HG02938 (cell line): ENCODE measurements at regions not wholly inside any gene's neighbourhood (a gene's known extent, or its start where the extent isn't known, plus 50 kb on each side); places are given as distances from the start of the nearest gene placed in this dataset.
"Not testable (repeated sequence)": the region's sequence is repeated elsewhere in the genome, so short reads cannot be mapped to it uniquely, and the experiment has no call there.

Experiments used
- ATAC-seq: cut with Tn5 transposase; IDR thresholded peaks from one replicate; pipeline ENCODE4 v1.9.1; 2021; ENCODE audit warnings: mild to moderate bottlenecking, moderate library complexity; ENCODE audit not compliant: unreplicated experiment

GRCh38 chr5:4581289-4581688 is 558.8 kb upstream of the ADAMTS16 start:
- ATAC-seq, result no peak

DNA sequence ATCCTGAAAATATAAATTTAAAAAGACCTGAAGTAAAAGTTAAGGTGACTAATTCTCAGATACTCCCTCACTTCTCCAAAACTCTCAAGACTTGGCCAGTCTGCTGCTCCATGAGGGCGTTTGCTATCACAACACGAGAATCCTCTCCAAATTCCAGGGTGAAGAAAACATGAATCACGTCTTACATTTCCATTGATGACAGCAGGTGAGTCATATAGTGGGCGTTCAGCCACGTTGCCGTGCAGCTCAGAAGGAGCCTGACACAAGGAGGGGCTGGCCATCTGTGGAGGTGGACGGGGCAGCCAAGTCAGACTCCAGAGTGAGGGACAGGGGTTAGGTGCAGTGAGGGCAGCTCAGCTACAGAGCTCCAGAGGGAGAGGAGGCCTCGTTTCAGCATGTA is 555.1 kb upstream of the ADAMTS16 start:
- no peak for ATAC-seq

DNA sequence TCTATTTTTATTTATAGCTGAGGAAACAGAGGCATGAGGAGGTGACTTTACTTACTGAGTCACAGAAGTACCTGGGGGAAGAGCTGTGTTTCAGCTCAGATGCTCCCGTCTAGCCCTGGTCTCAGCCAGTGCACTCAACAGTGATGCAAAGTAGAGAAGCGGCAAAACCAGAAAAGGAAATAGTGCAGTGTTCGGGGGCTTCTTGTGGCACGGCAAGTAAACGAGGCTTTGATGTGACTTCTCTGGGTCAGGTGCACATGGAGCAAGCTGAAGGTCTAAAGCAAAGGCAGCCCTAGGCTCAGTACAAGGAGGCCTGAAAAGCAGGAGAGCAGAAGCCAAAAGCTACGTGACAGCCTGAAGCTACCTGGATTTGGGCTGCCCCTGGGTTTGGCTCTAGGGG is 526.7 kb upstream of the ADAMTS16 start:
- ATAC-seq, result no peak

DNA sequence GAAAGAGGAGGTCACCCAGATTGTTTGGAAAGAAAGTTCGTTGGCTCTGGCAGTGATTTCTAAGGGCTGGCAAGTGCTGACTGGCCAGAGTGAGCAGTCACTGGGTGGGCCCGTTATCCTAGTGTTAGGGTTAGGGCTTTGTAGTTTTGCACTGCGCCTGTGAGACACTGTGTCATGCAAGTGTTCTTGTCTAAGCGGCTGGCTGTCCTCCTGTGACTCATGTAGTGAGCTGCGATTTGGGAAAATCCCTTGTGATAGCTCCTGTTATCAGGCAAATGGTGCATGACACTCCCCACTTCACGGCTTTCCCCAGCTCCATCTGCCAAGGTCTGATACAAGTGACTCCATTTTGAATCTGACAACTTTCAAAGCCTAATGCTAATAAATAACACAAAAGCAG is 526.0 kb upstream of the ADAMTS16 start:
- no peak for ATAC-seq

DNA sequence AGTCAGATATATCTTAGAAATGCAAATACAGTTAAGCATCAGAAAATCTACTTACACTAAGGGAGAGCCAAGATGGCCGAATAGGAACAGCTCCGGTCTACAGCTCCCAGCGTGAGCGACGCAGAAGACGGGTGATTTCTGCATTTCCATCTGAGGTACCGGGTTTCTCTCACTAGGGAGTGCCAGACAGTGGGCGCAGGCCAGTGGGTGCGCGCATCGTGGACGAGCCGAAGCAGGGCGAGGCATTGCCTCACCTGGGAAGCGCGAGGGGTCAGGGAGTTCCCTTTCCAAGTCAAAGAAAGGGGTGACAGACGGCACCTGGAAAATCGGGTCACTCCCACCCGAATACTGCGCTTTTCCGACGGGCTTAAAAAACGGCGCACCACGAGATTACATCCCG is 524.8 kb upstream of the ADAMTS16 start:
- ATAC-seq, result not testable (repeated sequence)

GRCh38 chr5:4625206-4625896 is 514.8 kb upstream of the ADAMTS16 start:
- ATAC-seq, result no peak

- ATAC-seq, result no peak
Observed at GRCh38 chr5:4627131-4627530, 513.0 kb upstream of the ADAMTS16 start.

DNA sequence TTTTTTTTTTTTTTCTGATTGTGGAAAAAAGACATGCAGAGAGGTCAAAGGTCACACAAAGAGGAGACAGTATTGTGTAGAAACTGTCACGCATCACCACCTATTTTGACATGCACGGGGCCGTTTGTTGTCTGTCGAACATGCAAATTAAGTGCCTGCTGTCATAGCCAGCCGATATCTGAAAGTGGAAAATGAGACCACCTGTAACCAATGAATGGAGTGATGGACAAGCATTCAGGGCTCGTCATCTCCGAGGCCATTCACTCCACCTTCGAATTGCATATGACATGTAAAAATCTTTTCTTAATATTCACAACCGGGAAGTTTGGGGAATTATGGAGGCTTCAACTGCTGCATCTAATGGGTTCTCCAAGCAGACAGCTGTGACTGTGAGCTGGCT is 512.2 kb upstream of the ADAMTS16 start:
- no peak for ATAC-seq

DNA sequence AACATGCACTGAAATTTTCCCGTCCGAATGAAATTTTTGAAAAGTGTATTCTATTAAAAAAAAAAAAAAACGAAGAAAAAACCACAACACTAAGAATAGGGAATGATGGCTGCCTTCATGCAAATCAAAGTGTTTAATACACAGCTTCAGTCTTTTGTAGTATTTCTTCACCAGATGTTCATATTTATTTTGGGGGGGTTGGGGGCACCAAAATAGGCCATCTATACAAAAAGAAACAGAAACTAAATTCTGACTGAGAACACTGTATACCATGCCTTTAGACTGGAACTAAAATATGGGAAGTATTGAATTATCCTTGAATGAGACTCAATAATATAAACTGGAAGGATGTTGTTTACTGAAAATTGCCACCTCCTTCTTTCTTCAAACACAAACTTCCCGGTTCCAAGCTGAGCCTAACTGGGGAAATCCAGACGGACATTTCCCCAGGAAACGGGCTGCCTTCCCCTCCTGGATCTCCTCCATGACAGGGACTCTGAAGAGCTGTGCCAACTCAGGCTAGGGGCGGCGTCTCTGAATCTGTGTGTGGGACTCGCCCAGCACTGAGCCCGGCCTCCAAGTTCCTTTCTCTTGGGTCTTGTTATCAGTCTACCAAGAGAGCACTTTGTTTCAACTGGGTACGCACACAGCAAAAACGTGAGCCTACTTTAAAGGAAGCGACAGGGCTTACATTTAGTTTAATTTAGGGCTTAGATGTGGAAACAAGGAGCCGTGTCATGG is 511.3 kb upstream of the ADAMTS16 start:
- ATAC-seq, result no peak

DNA sequence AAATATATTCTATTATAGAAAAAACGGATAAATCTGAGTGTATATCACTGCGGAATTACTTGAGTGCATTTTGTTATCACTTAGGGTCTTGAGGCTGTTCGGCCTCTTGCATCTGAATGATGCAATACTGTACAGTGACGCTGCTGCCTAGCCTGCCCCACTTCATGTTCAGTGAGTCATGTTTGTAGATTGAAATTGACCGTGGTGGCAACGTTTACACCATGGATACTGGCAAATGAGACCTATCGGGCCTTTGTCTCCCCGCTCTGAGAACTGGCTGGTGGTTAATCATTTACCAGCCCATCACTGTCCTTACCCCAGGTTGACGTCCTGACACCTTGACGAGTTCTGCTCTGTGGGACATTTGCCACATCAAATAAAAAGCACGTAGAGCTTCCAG is 510.1 kb upstream of the ADAMTS16 start:
- ATAC-seq, result no peak

GRCh38 chr5:4634342-4634741 is 505.8 kb upstream of the ADAMTS16 start:
- no peak for ATAC-seq

GRCh38 chr5:4636378-4636777 is 503.8 kb upstream of the ADAMTS16 start:
- ATAC-seq, result no peak

GRCh38 chr5:4639946-4640345 is 500.2 kb upstream of the ADAMTS16 start:
- ATAC-seq, result no peak

DNA sequence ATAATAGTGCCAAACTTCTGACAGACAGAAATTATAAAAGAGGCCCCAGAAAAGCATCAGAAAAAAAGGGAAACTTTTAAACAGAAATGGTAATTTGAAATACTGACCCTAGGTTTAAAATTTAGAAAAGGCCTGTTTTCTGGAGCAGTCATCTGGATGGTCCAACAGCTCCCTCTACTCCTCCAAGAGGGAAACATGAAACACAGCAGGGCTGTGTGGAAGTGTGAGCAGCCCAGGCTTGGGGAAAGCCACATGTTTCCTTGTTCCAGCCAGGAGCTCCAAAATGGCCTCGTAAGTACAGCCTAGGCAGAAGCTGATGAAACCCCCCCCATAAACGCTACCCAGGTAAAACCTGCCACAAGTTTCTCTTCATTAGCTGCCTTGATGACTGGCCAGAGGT is 499.3 kb upstream of the ADAMTS16 start:
- ATAC-seq, result no peak

- ATAC-seq, result no peak
Observed at GRCh38 chr5:4642525-4642924, 497.6 kb upstream of the ADAMTS16 start.

- ATAC-seq, result no peak
Observed at GRCh38 chr5:4643190-4643589, 496.9 kb upstream of the ADAMTS16 start.

- ATAC-seq, result no peak
Observed at GRCh38 chr5:4643960-4644359, 496.2 kb upstream of the ADAMTS16 start.

DNA sequence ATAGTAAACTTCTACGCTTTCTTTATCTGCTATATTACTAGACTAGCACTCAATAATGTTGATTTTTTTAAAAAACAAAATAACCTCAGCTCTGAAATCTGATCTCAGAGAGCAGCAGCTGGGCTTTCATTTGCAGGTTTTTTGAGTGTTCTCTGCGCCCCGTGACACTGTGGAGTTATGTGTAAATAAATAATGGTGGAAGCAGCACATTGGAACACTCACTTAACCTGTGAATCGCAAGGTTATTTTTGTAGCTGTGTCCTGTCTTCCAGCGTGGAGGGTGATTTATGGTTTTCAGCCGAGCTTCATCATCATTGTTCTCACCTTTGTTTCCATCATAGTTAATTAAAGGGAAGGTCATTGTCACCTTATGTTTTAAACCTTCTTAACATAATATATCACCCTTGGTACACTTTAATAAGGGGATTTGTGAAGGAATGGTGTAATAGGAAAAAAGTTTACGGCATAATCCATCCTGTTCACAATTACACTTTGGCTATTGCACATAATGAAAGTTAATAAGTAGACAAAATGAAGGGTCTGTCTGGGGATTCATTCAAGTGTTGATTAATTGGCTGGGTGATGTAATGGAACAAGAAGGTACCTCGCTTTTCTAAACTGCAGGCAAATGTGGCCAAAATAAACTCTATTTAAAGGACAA is 493.3 kb upstream of the ADAMTS16 start:
- no peak for ATAC-seq

GRCh38 chr5:4647955-4648354 is 492.2 kb upstream of the ADAMTS16 start:
- ATAC-seq, result no peak

DNA sequence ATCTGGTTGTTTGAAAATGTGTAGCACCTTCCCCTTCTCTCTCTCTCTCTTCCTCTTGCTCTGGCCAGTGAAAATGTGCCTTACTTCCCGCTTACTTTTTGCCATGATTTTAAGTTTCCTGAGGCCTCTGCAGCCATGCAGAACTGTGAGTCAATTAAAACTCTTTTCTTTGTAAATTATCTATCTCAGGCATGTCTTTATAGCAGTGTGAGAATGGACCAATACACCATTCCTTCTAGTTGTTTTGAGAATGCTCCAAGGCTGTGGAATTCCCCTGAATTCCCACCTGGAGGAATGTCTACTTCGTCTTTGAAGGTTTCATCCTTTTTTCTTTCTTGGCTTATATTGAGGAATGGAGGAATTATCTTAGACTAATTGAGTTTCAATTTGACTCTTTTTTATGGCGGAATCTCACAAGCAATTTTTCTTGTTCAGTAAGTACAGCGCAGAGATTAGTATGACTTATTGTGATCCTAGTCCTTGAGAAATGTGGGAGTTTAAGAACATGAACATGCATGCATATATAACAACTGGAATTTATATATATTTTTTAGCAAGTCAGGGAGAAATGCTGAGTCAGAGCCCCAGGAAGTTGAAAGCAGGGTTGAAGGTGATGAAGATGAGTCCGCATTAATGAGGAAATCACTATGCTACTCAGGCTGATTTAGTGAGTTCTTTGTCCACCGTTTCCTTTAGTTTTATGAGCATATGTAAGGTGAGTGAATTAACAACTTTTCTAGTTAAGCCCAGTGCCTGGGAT is 488.1 kb upstream of the ADAMTS16 start:
- ATAC-seq, result no peak

- ATAC-seq, result no peak
Observed at GRCh38 chr5:4653475-4653874, 486.7 kb upstream of the ADAMTS16 start.
